ENCODE measurements at regions not wholly inside any gene's neighbourhood (a gene's known extent, or its start where the extent isn't known, plus 50 kb on each side); places are given as distances from the start of the nearest gene placed in this dataset.
A peak's percentile ranks its signal among the peaks of the same experiment; 100 is the strongest.

DNA sequence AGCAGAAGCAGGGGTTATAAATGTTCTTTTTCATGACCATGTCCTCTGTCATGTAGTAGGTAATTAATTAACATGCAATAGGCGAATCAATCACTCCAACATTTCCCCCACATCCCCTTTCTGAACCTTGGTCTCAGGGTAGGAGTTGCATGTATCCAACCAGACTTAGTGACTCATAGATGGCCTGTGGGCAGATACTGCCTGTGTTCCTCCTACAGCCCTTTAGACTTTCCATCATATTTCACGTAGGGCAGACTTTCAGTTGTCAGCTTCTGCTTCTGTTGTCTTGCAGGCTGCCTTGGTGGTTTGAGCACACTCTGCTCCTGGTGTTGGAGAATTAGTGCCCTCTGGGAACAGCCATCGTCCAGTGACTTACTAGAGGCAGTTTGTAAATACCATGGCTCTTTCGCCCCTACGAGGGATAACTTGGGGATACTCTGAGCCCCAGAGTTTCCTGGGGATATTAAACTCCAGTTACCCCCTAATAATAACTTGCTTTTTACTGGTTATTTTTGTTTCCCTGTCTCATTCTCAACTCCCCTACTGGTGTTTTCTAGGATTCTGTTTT is 244.4 kb downstream of the EDEM1 start:
- DNase-seq: no peak

DNA sequence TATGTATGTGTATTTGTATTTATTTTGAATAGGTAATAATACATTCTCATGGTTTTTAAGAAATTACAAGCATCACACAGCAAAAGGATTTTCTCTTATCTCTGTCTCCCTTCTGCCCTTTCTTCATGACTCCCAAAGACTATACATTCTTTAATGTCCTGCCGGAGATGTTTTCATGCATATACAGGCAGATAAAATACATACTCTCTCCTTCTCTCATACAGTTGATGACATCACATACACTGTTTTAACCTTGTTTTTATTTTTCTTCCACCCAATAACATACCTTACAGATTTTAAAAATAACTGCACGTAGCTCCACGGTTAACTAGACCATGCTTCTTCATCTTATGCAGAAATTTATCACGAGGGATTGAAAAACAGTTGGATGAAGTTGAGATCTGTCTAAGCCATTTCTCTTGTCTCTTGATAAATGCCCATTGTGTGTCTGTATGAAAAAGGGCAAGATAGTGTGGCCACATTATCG is 249.8 kb downstream of the EDEM1 start:
- no peak overlapping the region for H3K4me3 Mint-ChIP-seq
- no peaks in the 10 kb centered on the region for H3K4me1 Mint-ChIP-seq
- H3K27ac Mint-ChIP-seq: no peak overlapping the region
- TF ChIP-seq CTCF (IDR thresholded peaks at IDR 0.05): no peak
- H3K9me3 Mint-ChIP-seq: peaks cover 2% of the 10 kb centered on the region
- H3K36me3 Mint-ChIP-seq (ENCODE audit: low read depth): no peaks in the 10 kb centered on the region
- DNase-seq: no peak
- H3K27me3 Mint-ChIP-seq (ENCODE audit: low read depth, poor library complexity): peaks cover 7% of the 10 kb centered on the region

More for the DNA sequence above, 244.4 kb downstream of the EDEM1 start:
- H3K27me3 Mint-ChIP-seq (ENCODE audit: low read depth, poor library complexity): peaks cover 15% of the 10 kb centered on the region
- H3K27ac Mint-ChIP-seq: peak overlapping the region; percentile 50
- TF ChIP-seq CTCF (IDR thresholded peaks at IDR 0.05): no peak
- H3K36me3 Mint-ChIP-seq (ENCODE audit: low read depth): no peaks in the 10 kb centered on the region
- H3K4me1 Mint-ChIP-seq: peaks cover 7% of the 10 kb centered on the region
- no peaks in the 10 kb centered on the region for H3K9me3 Mint-ChIP-seq
- H3K4me3 Mint-ChIP-seq: no peak overlapping the region

DNA sequence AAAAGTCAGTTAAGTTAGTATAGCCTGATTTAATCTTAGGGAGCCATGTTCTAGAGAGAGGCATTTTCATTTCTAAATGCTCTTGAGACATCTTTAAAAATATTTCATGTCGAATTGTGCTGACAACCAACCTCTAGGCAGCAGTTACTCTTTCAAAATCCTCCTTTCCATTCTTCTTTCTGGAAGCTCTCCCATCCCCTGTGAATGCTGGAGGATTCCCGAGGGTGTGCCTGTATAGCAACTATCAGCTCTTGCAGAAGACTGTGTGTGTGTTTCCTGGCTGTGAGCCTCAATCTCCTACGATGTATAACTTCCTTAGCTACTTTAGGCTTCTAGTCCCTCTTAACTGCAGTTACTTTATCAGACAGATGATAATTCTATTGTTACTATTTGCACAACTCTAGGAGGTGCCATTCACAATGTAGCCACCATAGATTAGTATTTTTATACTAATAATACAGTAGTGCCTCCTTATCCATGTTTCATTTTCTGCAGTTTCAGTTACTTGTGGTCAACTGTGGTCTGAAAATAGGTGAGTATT is 250.3 kb downstream of the EDEM1 start:
- Mint-ChIP-seq H3K27ac (no peak overlapping the region), H3K27me3 (ENCODE audit: low read depth, poor library complexity) (peaks cover 7% of the 10 kb centered on the region), H3K36me3 (ENCODE audit: low read depth) (no peaks in the 10 kb centered on the region), H3K4me1 (no peaks in the 10 kb centered on the region), H3K9me3 (peaks cover 5% of the 10 kb centered on the region), H3K4me3 (no peak overlapping the region)
- no peak for TF ChIP-seq CTCF (IDR thresholded peaks at IDR 0.05)
- no peak for DNase-seq

DNA sequence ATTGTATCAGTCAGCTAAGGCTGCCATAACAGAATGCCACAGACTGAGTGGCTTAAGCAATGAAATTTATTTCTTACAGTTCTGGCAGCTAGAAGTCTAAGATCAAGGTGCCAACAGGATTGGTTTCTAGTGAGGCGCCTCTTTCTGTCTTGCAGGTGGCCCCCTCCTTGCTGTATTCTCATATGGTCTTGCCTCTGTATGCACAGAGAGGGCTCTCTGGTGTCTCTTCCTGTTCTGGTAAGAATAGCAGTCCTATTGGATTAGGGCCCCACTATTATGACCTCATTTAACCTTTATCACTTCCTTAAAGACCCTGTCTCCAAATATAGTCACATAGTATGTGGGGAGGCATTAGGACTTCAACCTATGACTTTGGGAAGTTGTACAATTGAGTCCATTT is 253.9 kb downstream of the EDEM1 start:
- Mint-ChIP-seq H3K27ac (no peak overlapping the region), H3K4me1 (no peaks in the 10 kb centered on the region), H3K27me3 (ENCODE audit: low read depth, poor library complexity) (no peaks in the 10 kb centered on the region), H3K4me3 (no peak overlapping the region), H3K9me3 (peaks cover 17% of the 10 kb centered on the region), H3K36me3 (ENCODE audit: low read depth) (no peaks in the 10 kb centered on the region)
- DNase-seq: no peak
- TF ChIP-seq CTCF (IDR thresholded peaks at IDR 0.05): no peak

- H3K9me3 Mint-ChIP-seq: peaks cover 17% of the 10 kb centered on the region
- no peak for TF ChIP-seq CTCF (IDR thresholded peaks at IDR 0.05)
- no peaks in the 10 kb centered on the region for H3K36me3 Mint-ChIP-seq (ENCODE audit: low read depth)
- DNase-seq: no peak
- no peaks in the 10 kb centered on the region for H3K4me1 Mint-ChIP-seq
- H3K27me3 Mint-ChIP-seq (ENCODE audit: low read depth, poor library complexity): no peaks in the 10 kb centered on the region
- no peak overlapping the region for H3K4me3 Mint-ChIP-seq
- H3K27ac Mint-ChIP-seq: no peak overlapping the region
These were observed 254.7 kb downstream of the EDEM1 start for GRCh38 chr3:5442106-5442785.

GRCh38 chr3:5442786-5443138 is 255.3 kb downstream of the EDEM1 start:
- H3K4me3 Mint-ChIP-seq: no peak overlapping the region
- H3K9me3 Mint-ChIP-seq: peaks cover 17% of the 10 kb centered on the region
- H3K4me1 Mint-ChIP-seq: no peaks in the 10 kb centered on the region
- TF ChIP-seq CTCF (IDR thresholded peaks at IDR 0.05): no peak
- H3K27ac Mint-ChIP-seq: no peak overlapping the region
- H3K27me3 Mint-ChIP-seq (ENCODE audit: low read depth, poor library complexity): no peaks in the 10 kb centered on the region
- DNase-seq: no peak
- no peaks in the 10 kb centered on the region for H3K36me3 Mint-ChIP-seq (ENCODE audit: low read depth)

All from nephron progenitor cell (in vitro differentiated cells).